OCI-LY7 (cell line): ENCODE measurements at regions not wholly inside any gene's neighbourhood (a gene's known extent, or its start where the extent isn't known, plus 50 kb on each side); places are given as distances from the start of the nearest gene placed in this dataset.

Experiments used
- CTCF ChIP-seq: fragments of 200-600 bp; sonication (generic); conservative IDR thresholded peaks from 2 replicates; pipeline ENCODE4 v1.5.1; 2014; ENCODE audit warnings: mild to moderate bottlenecking, antibody characterized with exemption, low read length, moderate library complexity, mixed read lengths
- EZH2phosphoT487 ChIP-seq: fragments of 200-600 bp; sonication (generic); IDR thresholded peaks from 2 replicates; pipeline ENCODE4 v1.6.1; 2018; ENCODE audit warnings: low read depth, borderline replicate concordance, mild to moderate bottlenecking, mixed run types, antibody characterized with exemption, low read length, moderate library complexity, mixed read lengths

GRCh38 chr12:132427174-132427768, 62.7 kb upstream of the FBRSL1 start:
- TF ChIP-seq CTCF (no peak), EZH2phosphoT487 (no peak)
